NCI-H69 (cell line): ENCODE measurements at regions not wholly inside any gene's neighbourhood (a gene's known extent, or its start where the extent isn't known, plus 50 kb on each side); places are given as distances from the start of the nearest gene placed in this dataset.

ENCODE experiments used
- DNase-seq: peaks from one replicate; lab custom pipeline; 2025; lab: John Stamatoyannopoulos, UW

DNA sequence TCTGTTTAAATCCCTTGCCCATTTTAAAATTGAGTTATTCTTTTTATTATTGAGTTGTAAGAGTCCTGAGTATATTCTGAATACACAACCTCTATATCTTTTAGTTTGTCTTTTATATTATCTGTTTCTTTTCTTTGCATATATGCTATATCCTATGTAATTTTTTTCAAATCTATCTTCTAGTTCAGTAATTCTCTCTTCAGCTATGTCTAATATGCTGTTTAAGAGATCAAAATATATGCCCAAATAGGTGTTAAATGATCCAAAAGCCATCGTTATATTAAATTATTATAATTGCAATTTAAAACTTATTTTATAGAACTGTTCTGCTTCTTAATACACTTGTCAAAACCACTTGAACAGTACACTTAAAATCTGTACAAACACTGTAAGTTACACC is 107.4 kb upstream of the TSPAN5 start:
- no peak for DNase-seq

DNA sequence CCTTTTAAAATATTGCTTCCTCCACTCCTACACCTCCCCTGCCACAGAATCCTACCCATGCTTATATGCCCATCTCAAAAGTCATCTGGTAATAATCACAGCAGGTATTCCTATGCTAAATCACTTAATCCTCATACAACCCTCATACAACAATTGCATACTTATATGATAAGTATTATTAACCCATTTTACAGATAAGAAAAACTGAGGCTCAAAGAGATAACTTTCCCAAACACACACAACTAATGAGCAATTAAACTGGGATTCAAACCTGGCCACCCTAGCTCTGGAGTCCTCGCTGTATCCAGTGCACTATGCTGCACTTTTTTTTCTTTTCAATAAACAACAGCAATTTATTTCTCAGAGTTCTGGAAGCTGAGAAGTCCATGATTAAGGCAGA is 99.8 kb upstream of the TSPAN5 start:
- DNase-seq = no peak

DNA sequence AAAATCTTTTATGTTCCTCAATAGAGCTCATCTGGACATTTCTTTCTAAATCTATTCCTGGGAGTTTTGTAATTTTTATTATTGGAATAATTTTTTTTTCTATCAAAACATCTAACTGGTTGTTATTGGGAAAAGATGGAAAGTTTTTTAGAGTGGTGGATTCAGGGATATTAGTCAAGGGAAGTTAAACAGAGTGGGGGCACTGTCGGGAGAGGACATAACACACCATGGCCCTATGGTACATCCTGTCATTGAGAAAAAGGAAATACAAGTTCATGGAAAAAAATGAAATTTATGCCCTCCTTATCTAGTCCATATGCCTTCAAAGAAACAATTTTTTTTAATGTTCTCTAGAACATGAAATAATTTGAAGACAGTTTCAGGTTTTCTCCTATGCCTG is 96.3 kb upstream of the TSPAN5 start:
- no peak for DNase-seq

DNA sequence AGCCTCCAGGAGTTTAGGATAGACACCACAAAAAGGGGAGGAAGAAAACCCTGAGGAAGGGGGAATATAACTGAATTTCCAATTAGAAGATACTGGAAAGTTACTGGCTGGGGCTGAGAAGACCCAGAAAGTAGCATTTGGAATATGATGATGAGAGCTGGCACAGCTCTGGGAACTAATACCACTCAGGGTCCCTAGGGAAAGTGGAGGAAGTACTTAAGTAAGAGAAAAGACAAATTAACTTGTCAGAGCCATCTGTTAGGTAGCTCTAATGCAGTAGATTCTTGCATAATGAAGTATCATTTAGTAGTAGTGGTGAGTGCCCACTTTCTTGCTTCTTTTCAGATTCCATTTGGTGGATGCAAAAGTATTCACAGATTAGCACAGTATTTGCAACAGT is 90.8 kb upstream of the TSPAN5 start:
- DNase-seq = peak; percentile 83

DNA sequence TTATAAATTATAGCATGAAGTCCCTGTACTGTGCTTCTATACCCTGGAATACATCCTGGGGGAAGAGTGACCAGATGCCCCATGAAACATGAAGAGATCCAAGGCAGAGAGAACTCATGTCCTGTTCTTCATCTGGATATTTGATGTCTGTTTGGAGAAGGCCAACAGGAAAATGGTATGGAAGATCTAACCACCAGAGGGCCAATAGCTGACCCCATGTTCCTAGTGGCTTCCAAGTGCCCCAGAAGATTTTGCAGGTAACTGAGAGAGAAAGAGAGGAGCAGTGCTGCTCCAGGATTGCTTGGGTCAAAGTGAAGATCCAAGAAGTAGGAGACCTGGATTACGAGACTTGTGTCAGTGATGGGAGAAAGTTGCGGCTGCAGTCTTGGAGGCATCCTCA is 90.2 kb upstream of the TSPAN5 start:
- no peak for DNase-seq

DNA sequence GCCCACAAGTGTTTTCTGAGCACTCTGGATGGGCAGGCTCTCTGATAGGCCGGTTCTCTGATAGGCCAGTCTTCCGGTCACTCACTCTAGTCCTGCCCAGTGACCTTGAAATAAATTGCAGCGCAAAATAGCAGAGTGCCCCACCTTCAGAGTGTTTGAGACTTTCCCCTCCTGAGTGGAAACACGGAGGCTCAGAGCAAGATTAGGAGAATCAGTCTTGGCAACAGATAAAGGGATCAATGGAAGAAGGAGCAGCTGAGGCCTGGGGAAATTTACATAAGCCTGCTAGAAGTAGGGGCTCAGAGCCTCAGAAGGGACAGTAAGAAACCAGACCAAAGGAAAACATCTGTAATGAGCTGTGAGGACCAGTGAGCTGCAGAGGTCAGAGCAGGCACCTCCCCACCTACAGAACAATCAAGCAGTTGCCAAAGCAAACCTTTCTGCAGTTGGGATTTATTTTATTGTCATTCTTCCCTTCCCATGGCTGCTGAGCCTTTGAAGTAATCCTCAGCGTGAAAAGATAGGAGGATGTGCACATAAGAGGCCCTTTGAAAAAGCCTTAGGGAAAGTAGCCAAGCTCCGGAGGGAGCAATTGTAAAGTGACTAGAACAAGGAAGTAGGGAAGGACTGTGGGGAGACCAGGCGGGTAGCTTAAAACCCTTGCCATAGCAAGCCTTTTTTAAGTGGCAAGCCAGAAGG is 89.1 kb upstream of the TSPAN5 start:
- DNase-seq = peak; percentile 5

DNA sequence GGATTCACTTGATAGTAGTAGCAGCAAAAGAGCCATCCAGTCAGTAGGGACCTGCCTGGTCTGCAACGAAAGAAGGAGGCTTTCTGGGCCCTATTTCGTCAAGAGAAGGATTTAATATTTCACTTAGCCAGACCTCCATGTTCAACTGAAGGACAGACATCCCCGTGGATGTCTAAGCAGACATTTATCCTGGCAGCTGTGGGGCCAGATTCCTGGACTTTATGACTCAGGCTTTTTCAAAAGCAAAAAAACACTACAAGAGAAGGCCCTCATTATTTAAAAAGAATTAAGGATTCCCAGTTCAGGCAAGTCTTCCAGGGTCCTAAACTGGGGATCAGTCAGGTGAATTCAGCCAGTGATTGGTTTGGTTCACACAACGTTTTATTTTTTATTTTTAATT is 88.5 kb upstream of the TSPAN5 start:
- DNase-seq = no peak

DNA sequence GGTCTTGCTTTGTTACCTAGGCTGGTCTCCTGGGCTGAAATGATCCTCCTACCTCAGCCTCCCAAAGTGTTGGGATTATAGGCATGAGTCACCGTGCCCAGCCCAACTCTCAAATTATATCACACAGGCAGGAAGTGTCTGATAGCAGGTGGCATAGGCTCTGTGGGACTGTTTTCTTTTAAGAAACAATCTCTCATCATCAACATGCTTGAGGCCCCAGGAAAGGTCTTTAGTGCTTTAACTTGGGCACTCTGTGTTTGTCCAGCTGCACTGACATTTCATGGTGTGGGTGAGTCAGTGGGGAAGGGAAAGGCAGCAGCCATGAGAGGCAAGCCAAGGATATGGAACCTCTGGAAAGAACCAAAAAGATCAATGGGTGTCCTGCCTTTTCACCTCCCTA is 88.1 kb upstream of the TSPAN5 start:
- peak; percentile 41 for DNase-seq

DNA sequence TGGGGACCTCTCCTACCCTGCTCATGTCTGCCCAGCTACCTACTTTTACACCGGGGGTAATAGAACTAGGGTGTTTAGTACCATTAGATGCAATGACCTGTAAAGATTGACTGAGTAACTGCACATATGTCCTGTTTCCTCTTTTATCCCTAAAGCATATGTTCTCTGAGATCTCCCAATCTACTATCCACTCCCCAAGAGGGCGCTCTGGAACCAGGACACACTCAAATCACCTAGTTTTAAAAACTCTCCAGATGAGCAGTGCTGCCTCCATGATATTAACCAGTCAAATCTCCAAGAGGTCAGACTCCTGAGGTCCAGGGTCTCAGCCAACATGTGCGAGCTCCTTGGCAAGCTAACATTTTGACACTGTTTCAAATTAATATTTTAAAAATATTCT is 87.0 kb upstream of the TSPAN5 start:
- DNase-seq = peak; percentile 50

DNA sequence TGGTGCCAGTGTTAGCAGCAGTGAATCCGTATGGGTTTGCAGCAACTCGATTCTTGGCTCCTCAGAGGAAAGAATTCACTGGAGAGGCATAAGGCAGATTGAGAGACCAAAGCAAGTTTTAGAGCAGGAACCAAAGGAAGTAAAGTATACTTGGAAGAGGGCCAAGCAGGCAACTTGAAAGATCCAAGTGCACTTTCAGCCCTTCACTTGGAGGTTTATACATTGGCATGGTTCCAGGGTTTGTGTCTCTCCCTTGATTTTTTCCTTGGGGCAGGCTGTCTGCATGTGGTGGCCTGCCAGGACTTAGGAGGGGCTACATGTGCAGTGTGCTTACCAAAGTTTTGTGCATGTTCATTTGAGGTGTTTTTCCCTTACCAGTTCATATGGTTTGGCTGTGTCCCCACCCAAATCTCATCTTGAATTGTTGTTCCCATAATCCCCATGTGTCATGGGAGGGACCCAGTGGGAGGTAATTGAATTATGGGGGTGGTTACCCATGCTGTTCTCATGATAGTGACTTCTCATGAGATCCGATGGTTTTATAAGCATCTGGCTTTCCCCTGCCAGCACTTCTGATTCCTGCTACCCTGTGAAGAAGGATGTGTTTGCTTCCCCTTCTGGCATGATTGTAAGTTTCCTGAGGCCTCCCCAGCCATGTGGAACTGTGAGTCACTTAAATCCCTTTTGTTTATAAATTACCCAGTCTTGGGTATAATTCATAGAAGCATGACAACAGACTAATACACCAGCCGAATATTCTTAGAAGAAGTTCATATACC is 86.2 kb upstream of the TSPAN5 start:
- peak; percentile 9 for DNase-seq

DNA sequence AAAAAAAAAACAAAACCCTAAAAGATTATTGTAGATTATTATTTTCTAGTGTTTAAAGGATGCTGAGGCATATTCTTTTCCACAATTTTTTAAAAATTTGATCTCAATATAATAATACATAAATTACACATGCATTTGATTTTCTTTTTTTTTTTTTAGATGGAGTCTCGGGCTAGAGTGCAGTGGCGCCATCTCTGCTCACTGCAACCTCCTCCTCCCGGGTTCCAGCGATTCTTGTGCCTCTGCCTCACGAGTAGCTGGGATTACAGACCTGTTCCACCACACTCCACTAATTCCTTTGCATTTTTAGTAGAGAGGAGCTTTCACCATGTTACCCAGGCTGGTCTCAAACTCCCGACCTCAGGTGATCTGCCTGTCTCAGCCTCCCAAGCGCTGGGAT is 83.5 kb upstream of the TSPAN5 start:
- peak; percentile 1 for DNase-seq

DNA sequence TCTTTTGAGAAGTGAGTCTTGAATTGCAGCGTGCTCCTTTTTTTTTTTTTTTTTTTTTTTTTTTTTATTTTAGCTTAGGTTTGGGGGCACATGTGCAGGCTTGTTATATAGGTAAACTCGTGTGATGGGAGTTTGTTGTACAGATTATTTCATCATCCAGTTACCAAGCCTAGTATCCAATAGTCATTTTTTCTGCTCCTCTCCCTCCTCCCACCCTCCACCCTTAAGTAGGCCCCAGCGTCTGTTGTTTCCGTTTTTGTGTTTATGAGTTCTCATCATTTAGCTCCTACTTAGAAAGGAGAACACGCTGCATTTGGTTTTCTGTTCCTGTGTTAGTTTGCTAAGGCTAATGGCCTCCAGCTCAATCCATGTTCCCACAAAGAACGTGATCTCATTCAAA is 81.3 kb upstream of the TSPAN5 start:
- no peak for DNase-seq

DNA sequence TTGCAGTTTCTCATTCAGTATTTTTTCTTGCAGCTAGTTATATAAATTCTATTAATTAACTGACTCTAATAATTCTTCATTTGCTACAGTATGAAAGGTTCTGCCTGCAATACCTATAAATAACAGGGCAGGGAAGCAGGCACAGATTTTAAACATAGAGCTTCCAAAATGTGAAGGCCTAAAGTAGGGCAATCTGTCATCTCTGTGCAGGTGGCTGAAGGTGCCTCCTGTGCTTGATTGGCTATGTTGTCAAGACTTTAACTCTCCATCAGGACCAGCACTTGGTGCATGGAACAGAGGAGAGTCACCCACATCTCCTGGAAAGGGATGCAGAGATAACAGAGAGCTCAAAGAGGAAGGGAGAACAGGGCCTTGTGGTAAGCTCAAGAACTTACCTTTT is 75.2 kb upstream of the TSPAN5 start:
- DNase-seq = no peak

DNA sequence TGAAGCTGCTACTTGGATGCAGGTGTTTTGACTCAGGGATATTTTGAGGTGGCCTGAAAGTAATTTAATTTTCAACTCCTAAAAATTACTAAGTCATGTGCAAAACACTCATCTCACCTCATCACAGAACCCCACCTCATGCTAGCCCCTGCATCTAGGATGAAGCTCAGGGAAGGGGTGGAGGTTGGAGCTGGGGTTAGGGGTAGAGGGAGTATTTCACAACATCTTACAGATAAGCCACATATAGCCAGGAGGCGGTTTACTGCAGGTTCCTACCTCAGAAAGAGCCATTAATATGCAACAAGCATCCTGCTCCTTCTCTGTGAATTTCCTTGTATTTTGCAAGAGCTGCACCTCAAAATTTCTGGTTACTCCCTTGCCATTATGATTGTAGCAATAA is 70.5 kb upstream of the TSPAN5 start:
- no peak for DNase-seq

DNA sequence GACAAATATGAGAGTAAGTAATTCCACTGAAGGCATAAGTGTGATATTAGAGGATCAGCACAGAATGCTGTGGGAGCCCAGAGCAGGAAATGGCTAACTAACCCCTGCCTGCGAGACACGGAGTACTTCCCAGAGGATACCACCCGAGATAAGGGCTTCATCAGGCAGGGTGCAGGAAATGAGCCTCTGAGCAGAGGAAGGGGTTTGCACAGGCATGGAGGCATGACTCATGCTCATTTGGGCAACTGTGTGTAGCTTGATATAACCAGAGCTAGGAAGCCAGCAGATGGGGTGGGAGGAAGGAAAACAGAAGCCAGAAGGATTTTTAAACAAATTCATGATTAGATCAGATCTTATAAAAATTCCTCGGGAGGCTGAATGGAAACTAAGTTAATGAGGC is 70.0 kb upstream of the TSPAN5 start:
- peak; percentile 46 for DNase-seq

DNA sequence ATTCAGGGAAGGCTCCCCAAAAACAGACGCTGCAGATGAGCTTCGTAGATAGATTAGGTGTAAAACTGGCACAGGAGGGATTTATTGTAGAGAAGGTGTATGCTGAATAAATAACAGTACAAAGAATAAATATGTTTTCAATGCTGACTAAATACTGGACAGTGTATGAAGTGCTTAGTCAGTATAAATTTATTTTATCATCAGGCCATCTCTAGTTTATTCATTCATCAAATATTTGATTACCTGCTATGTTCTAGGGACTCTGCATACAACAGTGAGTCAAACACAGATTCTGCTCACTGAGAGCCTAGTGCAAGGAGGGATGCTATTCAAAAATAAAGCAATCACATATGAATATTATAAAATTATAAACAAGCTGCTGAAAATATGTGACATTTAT is 63.6 kb upstream of the TSPAN5 start:
- no peak for DNase-seq

DNA sequence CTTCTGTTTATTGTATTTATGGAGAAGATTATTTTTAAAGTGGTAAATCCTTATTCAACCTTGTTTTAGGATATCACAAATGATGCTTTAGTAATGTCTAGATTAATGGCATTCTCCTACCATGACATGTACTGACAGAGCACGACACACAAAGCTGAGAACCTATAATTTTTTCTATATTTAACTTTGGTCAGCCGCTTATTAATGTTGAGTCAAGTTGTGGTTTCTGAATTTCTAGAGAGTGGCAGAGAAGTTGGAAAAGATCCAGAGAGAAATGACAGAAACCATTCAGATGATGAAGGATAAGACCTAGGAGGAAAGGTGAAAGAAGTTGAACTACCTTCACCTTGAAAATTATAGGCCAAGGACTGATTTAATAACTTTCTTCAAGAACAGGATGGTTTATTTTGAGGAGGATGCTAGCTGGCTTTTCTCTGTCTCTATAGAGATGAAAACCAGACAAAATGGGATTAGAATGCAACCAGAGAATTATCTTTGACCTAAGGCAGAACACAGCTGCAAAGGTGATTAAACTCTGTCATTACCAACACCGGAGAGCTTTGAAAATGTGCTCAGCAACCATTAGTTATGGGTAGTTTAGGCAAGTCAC is 62.6 kb upstream of the TSPAN5 start:
- DNase-seq = peak; percentile 5

DNA sequence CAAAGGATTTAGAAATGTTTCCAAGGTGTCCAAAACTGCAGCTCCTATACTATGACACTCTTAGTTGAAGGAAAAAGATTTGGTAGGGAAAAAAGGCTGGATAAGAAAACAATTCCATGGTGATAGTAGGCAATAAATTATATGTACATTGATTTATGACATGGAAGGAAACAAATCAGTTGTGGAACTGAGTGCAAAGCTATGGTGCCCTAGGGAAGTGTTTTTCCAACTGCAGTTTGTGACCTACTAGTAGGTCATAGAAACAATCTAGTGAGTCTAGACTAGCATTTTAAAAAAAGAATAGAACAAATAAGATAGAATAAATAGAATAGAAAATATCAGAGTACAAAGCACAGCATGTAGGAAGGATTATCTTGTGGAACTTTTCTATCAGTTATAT is 58.4 kb upstream of the TSPAN5 start:
- DNase-seq = no peak

DNA sequence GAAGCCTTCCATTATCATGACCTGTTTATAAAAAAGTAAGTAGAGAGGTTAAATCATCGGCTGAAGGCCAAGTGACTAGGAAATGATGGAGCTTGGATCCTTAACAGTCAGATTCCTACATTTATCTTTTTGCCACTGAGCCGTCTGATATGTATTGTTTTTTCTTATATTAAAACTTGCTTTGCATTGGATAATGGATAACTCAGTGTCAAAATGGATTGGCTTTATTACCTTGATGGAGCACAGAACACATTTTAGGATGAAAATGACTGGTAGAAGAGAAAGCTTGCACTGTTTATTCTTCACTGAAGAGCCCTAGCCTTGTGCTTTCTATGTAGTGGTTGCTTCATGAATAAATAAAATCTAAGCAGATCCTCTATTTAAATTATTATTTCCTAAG is 54.2 kb upstream of the TSPAN5 start:
- no peak for DNase-seq

DNA sequence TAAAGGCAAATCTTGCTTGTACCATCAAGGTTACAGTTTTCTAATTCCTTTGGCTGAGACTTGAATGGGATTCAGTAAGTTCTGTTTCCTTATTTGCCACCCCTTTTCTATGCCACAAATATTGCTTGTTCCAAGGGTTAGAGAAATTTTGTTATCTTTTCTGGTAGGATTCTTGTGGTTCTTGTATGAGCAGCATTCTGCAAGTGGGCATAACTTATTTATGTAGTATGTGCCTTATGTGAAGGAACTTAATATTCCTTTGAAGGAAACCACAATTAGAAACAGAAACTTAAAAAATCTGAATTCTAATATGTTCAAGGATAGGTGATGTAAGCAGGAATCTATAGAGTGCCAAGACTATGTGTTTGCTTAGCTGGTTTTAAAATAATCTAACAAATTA is 53.1 kb upstream of the TSPAN5 start:
- DNase-seq = no peak

DNA sequence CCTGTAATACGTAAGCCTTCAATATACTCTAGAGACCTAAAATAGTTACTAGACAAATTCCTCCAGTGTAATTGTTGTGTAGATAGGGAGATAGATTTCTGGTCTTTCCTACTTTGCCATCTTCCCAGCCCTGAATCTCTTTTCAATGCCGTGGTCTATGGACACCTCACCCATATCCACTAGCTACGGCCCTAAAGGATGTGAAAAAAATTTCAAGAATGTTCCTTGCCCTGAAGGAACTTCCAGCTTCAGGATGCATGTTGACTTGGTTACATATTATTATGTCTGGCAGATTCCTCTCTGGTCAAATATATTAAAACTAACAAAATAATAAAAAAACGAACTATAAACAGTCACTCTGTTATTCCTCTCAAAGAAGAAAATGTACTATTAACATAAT is 52.4 kb upstream of the TSPAN5 start:
- no peak for DNase-seq
